H9 (cell line): ENCODE measurements at regions not wholly inside any gene's neighbourhood (a gene's known extent, or its start where the extent isn't known, plus 50 kb on each side); places are given as distances from the start of the nearest gene placed in this dataset.
"Not testable (repeated sequence)": the region's sequence is repeated elsewhere in the genome, so short reads cannot be mapped to it uniquely, and the experiment has no call there.

ENCODE experiments used
- DNase-seq: peaks from one replicate; pipeline ENCODE4 v3.0.0-alpha.2; 2017
- H2AFZ ChIP-seq: one replicate; pipeline ENCODE4 v1.6.1; 2013; ENCODE audit warnings: mild to moderate bottlenecking, low read length, control low read depth, moderate library complexity
- H2AK5ac ChIP-seq: 2 replicates; pipeline ENCODE4 v1.6.1; 2013; ENCODE audit warnings: low read length, control low read depth, mixed read lengths; ENCODE audit not compliant: insufficient read length
- H2BK120ac ChIP-seq: one replicate; pipeline ENCODE4 v1.6.1; 2013; ENCODE audit warnings: low read depth, mild to moderate bottlenecking, low read length, control low read depth, inconsistent platforms; ENCODE audit not compliant: poor library complexity, severe bottlenecking
- H2BK12ac ChIP-seq: 2 replicates; pipeline ENCODE4 v1.6.1; 2013; ENCODE audit warnings: low read length, control low read depth, mixed read lengths, low read depth; ENCODE audit not compliant: insufficient read length
- H2BK15ac ChIP-seq: 2 replicates; pipeline ENCODE4 v1.6.1; 2013; ENCODE audit warnings: low read depth, low read length, control low read depth
- H2BK20ac ChIP-seq: one replicate; pipeline ENCODE4 v1.6.1; 2013; ENCODE audit warnings: low read depth, mild to moderate bottlenecking, low read length, control low read depth, inconsistent platforms; ENCODE audit not compliant: poor library complexity, severe bottlenecking
- H2BK5ac ChIP-seq: 2 replicates; pipeline ENCODE4 v1.6.1; 2013; ENCODE audit warnings: low read length, control low read depth, mixed read lengths; ENCODE audit not compliant: insufficient read length
- H3K14ac ChIP-seq: 2 replicates; pipeline ENCODE4 v1.6.1; 2013; ENCODE audit warnings: low read length, control low read depth; ENCODE audit not compliant: insufficient read depth
- H3K18ac ChIP-seq: 2 replicates; pipeline ENCODE4 v1.6.1; 2013; ENCODE audit warnings: low read depth, mild to moderate bottlenecking, mixed read lengths, low read length, control low read depth; ENCODE audit not compliant: insufficient read length
- H3K23ac ChIP-seq: 2 replicates; pipeline ENCODE4 v1.6.1; 2013; ENCODE audit warnings: low read length, control low read depth, mixed read lengths, low read depth; ENCODE audit not compliant: insufficient read length
- H3K23me2 ChIP-seq: 2 replicates; pipeline ENCODE4 v1.6.1; 2013; ENCODE audit warnings: low read depth, mild to moderate bottlenecking, mixed read lengths, low read length, control low read depth; ENCODE audit not compliant: insufficient read length, poor library complexity, severe bottlenecking
- H3K27ac ChIP-seq: 2 replicates; pipeline ENCODE4 v1.5.1; 2013; ENCODE audit warnings: low read length, control low read depth, mixed read lengths, low read depth; ENCODE audit not compliant: insufficient read length
- H3K27me3 ChIP-seq: 2 replicates; pipeline ENCODE4 v1.6.1; 2013; ENCODE audit warnings: low read length, control low read depth, inconsistent platforms; ENCODE audit not compliant: insufficient read depth
- H3K4ac ChIP-seq: 2 replicates; pipeline ENCODE4 v1.6.1; 2013; ENCODE audit warnings: low read depth, mild to moderate bottlenecking, control low read depth, inconsistent platforms, low read length, moderate library complexity
- H3K4me1 ChIP-seq: 2 replicates; pipeline ENCODE4 v1.6.1; 2013; ENCODE audit warnings: low read length, control low read depth, inconsistent platforms; ENCODE audit not compliant: insufficient read depth
- H3K4me2 ChIP-seq: 2 replicates; pipeline ENCODE4 v1.6.1; 2013; ENCODE audit warnings: low read length, control low read depth, mixed read lengths; ENCODE audit not compliant: insufficient read length, insufficient read depth
- H3K56ac ChIP-seq: 2 replicates; pipeline ENCODE4 v1.6.1; 2013; ENCODE audit warnings: low read depth, mild to moderate bottlenecking, mixed read lengths, low read length, control low read depth; ENCODE audit not compliant: insufficient read length
- H3K79me1 ChIP-seq: 2 replicates; pipeline ENCODE4 v1.6.1; 2013; ENCODE audit warnings: low read depth, mild to moderate bottlenecking, moderate library complexity, low read length, control low read depth, inconsistent platforms; ENCODE audit not compliant: insufficient read depth, poor library complexity, severe bottlenecking
- H3K79me2 ChIP-seq: 2 replicates; pipeline ENCODE4 v1.6.1; 2013; ENCODE audit warnings: low read length, control low read depth, inconsistent platforms; ENCODE audit not compliant: insufficient read depth
- H3K9ac ChIP-seq: 2 replicates; pipeline ENCODE4 v1.6.1; 2013; ENCODE audit warnings: low read length, control low read depth, mixed read lengths; ENCODE audit not compliant: insufficient read length; ENCODE audit errors: extremely low read depth
- H3K9me3 ChIP-seq: one replicate; pipeline ENCODE4 v1.6.1; 2013; ENCODE audit warnings: low read depth, low read length, inconsistent platforms; ENCODE audit not compliant: control insufficient read depth
- H3T11ph ChIP-seq: one replicate; pipeline ENCODE4 v1.6.1; 2013; ENCODE audit warnings: mild to moderate bottlenecking, low read length, control low read depth, inconsistent platforms
- H4K20me1 ChIP-seq: one replicate; pipeline ENCODE4 v1.6.1; 2013; ENCODE audit not compliant: control insufficient read depth, insufficient read length, insufficient read depth
- H4K5ac ChIP-seq: 2 replicates; pipeline ENCODE4 v1.6.1; 2013; ENCODE audit warnings: low read depth, mild to moderate bottlenecking, mixed read lengths, low read length, control low read depth; ENCODE audit not compliant: insufficient read length
- H4K8ac ChIP-seq: replicated peaks from 2 replicates; pipeline ENCODE4 v1.6.1; 2013; ENCODE audit warnings: low read length, control low read depth, mixed read lengths, low read depth; ENCODE audit not compliant: insufficient read length
- H4K91ac ChIP-seq: 2 replicates; pipeline ENCODE4 v1.6.1; 2013; ENCODE audit warnings: low read depth, mild to moderate bottlenecking, moderate library complexity, mixed read lengths, low read length, control low read depth; ENCODE audit not compliant: insufficient read length
- H3K27ac Mint-ChIP-seq, 3 experiments: 2 replicates in 2 of 3; 3 replicates in 1 of 3; pipeline ENCODE4 v1.8.0; 2020 to 2021; ENCODE audit warnings: mixed read lengths in 3 of 3, mild to moderate bottlenecking in 1 of 3, moderate library complexity in 1 of 3
- H3K27me3 Mint-ChIP-seq: 2 replicates; pipeline ENCODE4 v1.8.0; 2021; ENCODE audit warnings: low read depth, mild to moderate bottlenecking, moderate library complexity, mixed read lengths
- H3K36me3 Mint-ChIP-seq, 3 experiments: 2 replicates in 2 of 3; 3 replicates in 1 of 3; pipeline ENCODE4 v1.8.0; 2020 to 2021; ENCODE audit warnings: low read depth in 3 of 3, mixed read lengths in 3 of 3; ENCODE audit not compliant: insufficient read depth in 1 of 3
- H3K4me1 Mint-ChIP-seq, 2 experiments: 2 replicates each; pipeline ENCODE4 v1.8.0; 2020; ENCODE audit warnings: mixed read lengths in 2 of 2
- H3K4me3 Mint-ChIP-seq, 2 experiments: 2 replicates in 1 of 2; 3 replicates in 1 of 2; pipeline ENCODE4 v1.8.0; 2020 to 2021; ENCODE audit warnings: mild to moderate bottlenecking in 2 of 2, mixed read lengths in 2 of 2, moderate library complexity in 1 of 2
- H3K9me3 Mint-ChIP-seq, 2 experiments: 2 replicates in 1 of 2; 3 replicates in 1 of 2; pipeline ENCODE4 v1.8.0; 2020; ENCODE audit warnings: mild to moderate bottlenecking in 2 of 2, mixed read lengths in 2 of 2, moderate library complexity in 1 of 2
- WGBS: extraction: QIAGEN DNeasy Blood & Tissue Kit; methylation state at CpG from one replicate; pipeline ENCODE4 v1.1.7; 2013; ENCODE audit warnings: missing lambda C conversion rate, low lambda C conversion rate, mixed read lengths; ENCODE audit not compliant: insufficient read length; ENCODE audit errors: extremely low coverage; 5-methylcytosine and 5-hydroxymethylcytosine counted together

GRCh38 chr21:6053145-6053544, 4468.2 kb upstream of the TPTE start:
- not testable (repeated sequence) for H2BK12ac ChIP-seq, H2AK5ac ChIP-seq, H3K18ac ChIP-seq, H3K36me3 Mint-ChIP-seq, H3K4ac ChIP-seq, H2BK20ac ChIP-seq, H3T11ph ChIP-seq, H3K9me3 ChIP-seq, H3K23me2 ChIP-seq, H2BK15ac ChIP-seq, H3K79me2 ChIP-seq, DNase-seq, H3K27me3 Mint-ChIP-seq, H3K56ac ChIP-seq, H3K4me3 Mint-ChIP-seq, H4K5ac ChIP-seq, H4K91ac ChIP-seq, H2BK120ac ChIP-seq, H3K4me2 ChIP-seq, H3K79me1 ChIP-seq, H3K23ac ChIP-seq, H3K27ac ChIP-seq, H3K9me3 Mint-ChIP-seq, H4K20me1 ChIP-seq, H3K9ac ChIP-seq, H4K8ac ChIP-seq, H3K4me1 Mint-ChIP-seq, H2AFZ ChIP-seq, H2BK5ac ChIP-seq, H3K14ac ChIP-seq, H3K27ac Mint-ChIP-seq, H3K4me1 ChIP-seq, H3K27me3 ChIP-seq
- no CpG with 5 or more reads among the region's 25 CpGs for WGBS

- not testable (repeated sequence) for H3K36me3 Mint-ChIP-seq, H2AK5ac ChIP-seq
- WGBS: no CpG with 5 or more reads among the region's 9 CpGs
These were observed 4462.4 kb upstream of the TPTE start for GRCh38 chr21:6058997-6059396.

More at GRCh38 chr21:6058997-6059396, 4462.4 kb upstream of the TPTE start:
- H3K9me3 ChIP-seq, H2AFZ ChIP-seq, H3K4me1 Mint-ChIP-seq, H3K27me3 ChIP-seq, H3K18ac ChIP-seq, H2BK15ac ChIP-seq, H3K27ac ChIP-seq, H2BK20ac ChIP-seq, H2BK120ac ChIP-seq, H4K5ac ChIP-seq, H3K23me2 ChIP-seq, H3K9me3 Mint-ChIP-seq, H3K9ac ChIP-seq, H3K4me2 ChIP-seq, H4K91ac ChIP-seq, H3K4ac ChIP-seq, H3K79me2 ChIP-seq, H4K8ac ChIP-seq, H3K79me1 ChIP-seq, H3K27ac Mint-ChIP-seq, H3K14ac ChIP-seq, H3K4me3 Mint-ChIP-seq, H3K27me3 Mint-ChIP-seq, H3K23ac ChIP-seq, H3T11ph ChIP-seq, H3K56ac ChIP-seq, H2BK12ac ChIP-seq, H2BK5ac ChIP-seq, DNase-seq, H3K4me1 ChIP-seq, H4K20me1 ChIP-seq: not testable (repeated sequence)
